ENCODE measurements at regions not wholly inside any gene's neighbourhood (a gene's known extent, or its start where the extent isn't known, plus 50 kb on each side); places are given as distances from the start of the nearest gene placed in this dataset.

GRCh38 chr12:5197131-5197530 lies 153.5 kb downstream of the KCNA5 start:
- no peak overlapping the region for H3K4me3 Mint-ChIP-seq (ENCODE audit: unreplicated experiment)
- H3K9me3 Mint-ChIP-seq (ENCODE audit: unreplicated experiment) = no peaks in the 10 kb centered on the region
- no peaks in the 10 kb centered on the region for H3K4me1 Mint-ChIP-seq (ENCODE audit: unreplicated experiment)
- no peak for TF ChIP-seq CTCF (IDR thresholded peaks at IDR 0.05)
- H3K27ac Mint-ChIP-seq (ENCODE audit: unreplicated experiment) = no peak overlapping the region
- H3K36me3 Mint-ChIP-seq (ENCODE audit: unreplicated experiment) = no peaks in the 10 kb centered on the region
- H3K27me3 Mint-ChIP-seq (ENCODE audit: unreplicated experiment) = peaks cover 15% of the 10 kb centered on the region
- no peak for DNase-seq (ENCODE audit: extremely low spot score, unreplicated experiment)

- no peak overlapping the region for H3K4me3 Mint-ChIP-seq (ENCODE audit: unreplicated experiment)
- no peaks in the 10 kb centered on the region for H3K9me3 Mint-ChIP-seq (ENCODE audit: unreplicated experiment)
- H3K4me1 Mint-ChIP-seq (ENCODE audit: unreplicated experiment) = no peaks in the 10 kb centered on the region
- DNase-seq (ENCODE audit: extremely low spot score, unreplicated experiment) = no peak
- no peak for TF ChIP-seq CTCF (IDR thresholded peaks at IDR 0.05)
- H3K36me3 Mint-ChIP-seq (ENCODE audit: unreplicated experiment) = no peaks in the 10 kb centered on the region
- no peak overlapping the region for H3K27ac Mint-ChIP-seq (ENCODE audit: unreplicated experiment)
- peaks cover 13% of the 10 kb centered on the region for H3K27me3 Mint-ChIP-seq (ENCODE audit: unreplicated experiment)
These were observed 154.0 kb downstream of the KCNA5 start for GRCh38 chr12:5197656-5198055.

GRCh38 chr12:5200278-5201087 lies 156.8 kb downstream of the KCNA5 start:
- no peaks in the 10 kb centered on the region for H3K9me3 Mint-ChIP-seq (ENCODE audit: unreplicated experiment)
- no peak overlapping the region for H3K27ac Mint-ChIP-seq (ENCODE audit: unreplicated experiment)
- H3K36me3 Mint-ChIP-seq (ENCODE audit: unreplicated experiment) = no peaks in the 10 kb centered on the region
- peaks cover 6% of the 10 kb centered on the region for H3K27me3 Mint-ChIP-seq (ENCODE audit: unreplicated experiment)
- no peak overlapping the region for H3K4me3 Mint-ChIP-seq (ENCODE audit: unreplicated experiment)
- DNase-seq (ENCODE audit: extremely low spot score, unreplicated experiment) = no peak
- H3K4me1 Mint-ChIP-seq (ENCODE audit: unreplicated experiment) = no peaks in the 10 kb centered on the region
- TF ChIP-seq CTCF (IDR thresholded peaks at IDR 0.05) = peak; percentile 60

GRCh38 chr12:5201554-5202218 lies 158.0 kb downstream of the KCNA5 start:
- Mint-ChIP-seq H3K9me3 (ENCODE audit: unreplicated experiment) (no peaks in the 10 kb centered on the region), H3K27me3 (ENCODE audit: unreplicated experiment) (peaks cover 6% of the 10 kb centered on the region), H3K36me3 (ENCODE audit: unreplicated experiment) (no peaks in the 10 kb centered on the region), H3K4me3 (ENCODE audit: unreplicated experiment) (no peak overlapping the region), H3K4me1 (ENCODE audit: unreplicated experiment) (no peaks in the 10 kb centered on the region), H3K27ac (ENCODE audit: unreplicated experiment) (no peak overlapping the region)
- no peak for DNase-seq (ENCODE audit: extremely low spot score, unreplicated experiment)
- TF ChIP-seq CTCF (IDR thresholded peaks at IDR 0.05) = no peak

- Mint-ChIP-seq H3K27me3 (ENCODE audit: unreplicated experiment) (peaks cover 2% of the 10 kb centered on the region), H3K36me3 (ENCODE audit: unreplicated experiment) (no peaks in the 10 kb centered on the region), H3K9me3 (ENCODE audit: unreplicated experiment) (no peaks in the 10 kb centered on the region), H3K4me3 (ENCODE audit: unreplicated experiment) (no peak overlapping the region), H3K4me1 (ENCODE audit: unreplicated experiment) (no peaks in the 10 kb centered on the region), H3K27ac (ENCODE audit: unreplicated experiment) (no peak overlapping the region)
- no peak for DNase-seq (ENCODE audit: extremely low spot score, unreplicated experiment)
- no peak for TF ChIP-seq CTCF (IDR thresholded peaks at IDR 0.05)
These were observed 159.6 kb downstream of the KCNA5 start for GRCh38 chr12:5203274-5203673.

Measured in osteocyte (in vitro differentiated cells).